GM18520 (cell line): ENCODE measurements at regions not wholly inside any gene's neighbourhood (a gene's known extent, or its start where the extent isn't known, plus 50 kb on each side); places are given as distances from the start of the nearest gene placed in this dataset.
"Not testable (repeated sequence)": the region's sequence is repeated elsewhere in the genome, so short reads cannot be mapped to it uniquely, and the experiment has no call there.

Experiments
- ATAC-seq: cut with Tn5 transposase; IDR thresholded peaks from one replicate; pipeline ENCODE4 v1.9.1; 2021; ENCODE audit not compliant: unreplicated experiment

- ATAC-seq = not testable (repeated sequence)
Observed at GRCh38 chr2:87424763-87425154, 323.1 kb upstream of the PLGLB2 start.

- not testable (repeated sequence) for ATAC-seq
Observed at GRCh38 chr2:87425191-87425590, 322.7 kb upstream of the PLGLB2 start.

GRCh38 chr2:87425717-87426116 lies 322.2 kb upstream of the PLGLB2 start:
- ATAC-seq = not testable (repeated sequence)

- ATAC-seq = not testable (repeated sequence)
Observed at GRCh38 chr2:87428452-87429130, 319.3 kb upstream of the PLGLB2 start.

- ATAC-seq = not testable (repeated sequence)
Observed at GRCh38 chr2:87429206-87429930, 318.5 kb upstream of the PLGLB2 start.

GRCh38 chr2:87429931-87430275 lies 318.0 kb upstream of the PLGLB2 start:
- ATAC-seq = not testable (repeated sequence)

- ATAC-seq = not testable (repeated sequence)
Observed at GRCh38 chr2:87431051-87431450, 316.8 kb upstream of the PLGLB2 start.

GRCh38 chr2:87432711-87433453 lies 315.0 kb upstream of the PLGLB2 start:
- ATAC-seq = not testable (repeated sequence)

- not testable (repeated sequence) for ATAC-seq
Observed at GRCh38 chr2:87436007-87436406, 311.9 kb upstream of the PLGLB2 start.

- ATAC-seq = not testable (repeated sequence)
Observed at GRCh38 chr2:87437701-87438260, 310.1 kb upstream of the PLGLB2 start.

GRCh38 chr2:87438780-87439454 lies 309.0 kb upstream of the PLGLB2 start:
- not testable (repeated sequence) for ATAC-seq

- not testable (repeated sequence) for ATAC-seq
Observed at GRCh38 chr2:87439617-87440204, 308.2 kb upstream of the PLGLB2 start.

- not testable (repeated sequence) for ATAC-seq
Observed at GRCh38 chr2:87440650-87441049, 307.2 kb upstream of the PLGLB2 start.

- ATAC-seq = not testable (repeated sequence)
Observed at GRCh38 chr2:87441375-87441774, 306.5 kb upstream of the PLGLB2 start.

- peak; percentile 96 for ATAC-seq
Observed at GRCh38 chr2:87442983-87443577, 304.8 kb upstream of the PLGLB2 start.

- not testable (repeated sequence) for ATAC-seq
Observed at GRCh38 chr2:87444951-87445350, 302.9 kb upstream of the PLGLB2 start.

- ATAC-seq = not testable (repeated sequence)
Observed at GRCh38 chr2:87445613-87446312, 302.1 kb upstream of the PLGLB2 start.

GRCh38 chr2:87446313-87446696 lies 301.6 kb upstream of the PLGLB2 start:
- ATAC-seq = not testable (repeated sequence)

- ATAC-seq = peak; percentile 76
Observed at GRCh38 chr2:87449462-87449980, 298.4 kb upstream of the PLGLB2 start.
